ENCODE measurements at regions not wholly inside any gene's neighbourhood (a gene's known extent, or its start where the extent isn't known, plus 50 kb on each side); places are given as distances from the start of the nearest gene placed in this dataset.

DNA sequence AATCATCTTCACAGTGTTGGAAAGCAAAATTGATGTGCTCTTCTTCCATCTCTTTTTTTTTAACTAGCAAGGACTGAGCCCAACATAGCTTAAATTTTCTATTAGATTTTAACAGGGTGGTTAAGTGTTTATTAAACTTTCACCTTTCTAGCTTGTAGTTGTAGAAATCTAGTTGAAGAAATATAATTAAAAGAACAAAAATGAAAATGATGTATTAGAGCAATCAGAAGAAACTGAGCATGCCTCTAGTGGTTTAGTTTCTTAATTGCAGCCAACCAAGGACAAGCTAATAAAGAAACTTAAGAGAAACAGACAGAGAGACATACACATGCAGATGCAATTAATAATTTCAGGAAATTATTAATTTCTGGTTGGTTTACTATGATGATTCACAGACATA is 673.0 kb upstream of the LMO3 start:
- Histone ChIP-seq H3K4me3 (no peak overlapping the region), H3K27me3 (no peaks in the 10 kb centered on the region), H3K36me3 (no peaks in the 10 kb centered on the region), H3K4me1 (no peaks in the 10 kb centered on the region), H3K9me3 (no peaks in the 10 kb centered on the region), H3K27ac (replicated peaks in 1 of 4) (no peak overlapping the region)
- intact Hi-C loops (cut with DNase I), result no loop called here
- DNase-seq (ENCODE audit: extremely low spot score), result no peak
- no peak for TF ChIP-seq POLR2AphosphoS5 (IDR thresholded peaks at IDR 0.05)
- no peak for TF ChIP-seq POLR2A (IDR thresholded peaks at IDR 0.05; ENCODE audit: low read depth)
- TF ChIP-seq, protein P1, sequence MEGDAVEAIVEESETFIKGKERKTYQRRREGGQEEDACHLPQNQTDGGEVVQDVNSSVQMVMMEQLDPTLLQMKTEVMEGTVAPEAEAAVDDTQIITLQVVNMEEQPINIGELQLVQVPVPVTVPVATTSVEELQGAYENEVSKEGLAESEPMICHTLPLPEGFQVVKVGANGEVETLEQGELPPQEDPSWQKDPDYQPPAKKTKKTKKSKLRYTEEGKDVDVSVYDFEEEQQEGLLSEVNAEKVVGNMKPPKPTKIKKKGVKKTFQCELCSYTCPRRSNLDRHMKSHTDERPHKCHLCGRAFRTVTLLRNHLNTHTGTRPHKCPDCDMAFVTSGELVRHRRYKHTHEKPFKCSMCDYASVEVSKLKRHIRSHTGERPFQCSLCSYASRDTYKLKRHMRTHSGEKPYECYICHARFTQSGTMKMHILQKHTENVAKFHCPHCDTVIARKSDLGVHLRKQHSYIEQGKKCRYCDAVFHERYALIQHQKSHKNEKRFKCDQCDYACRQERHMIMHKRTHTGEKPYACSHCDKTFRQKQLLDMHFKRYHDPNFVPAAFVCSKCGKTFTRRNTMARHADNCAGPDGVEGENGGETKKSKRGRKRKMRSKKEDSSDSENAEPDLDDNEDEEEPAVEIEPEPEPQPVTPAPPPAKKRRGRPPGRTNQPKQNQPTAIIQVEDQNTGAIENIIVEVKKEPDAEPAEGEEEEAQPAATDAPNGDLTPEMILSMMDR (IDR thresholded peaks at IDR 0.05), result peak in 1 of 3 experiments; percentile 14

DNA sequence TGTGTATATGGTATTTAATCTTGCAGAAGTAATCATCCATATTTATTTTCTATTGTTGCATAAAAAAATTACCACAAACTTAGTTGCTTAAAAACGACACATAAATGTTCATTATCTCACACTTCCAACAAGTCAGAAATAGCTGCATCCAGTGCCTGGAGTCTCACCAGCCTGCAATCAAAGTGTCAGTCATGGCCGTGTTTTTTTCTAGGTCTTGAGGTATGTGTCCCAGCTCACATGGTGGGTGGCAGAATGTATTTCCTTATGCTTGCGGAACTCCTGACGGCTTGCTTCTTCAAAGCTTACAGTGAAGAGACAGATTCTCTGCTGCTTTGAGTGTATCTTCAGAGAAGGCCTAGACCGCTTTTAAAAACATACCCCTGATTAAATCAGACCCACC is 670.2 kb upstream of the LMO3 start:
- 81% methylated on average over 5 of the region's 5 CpGs for WGBS

DNA sequence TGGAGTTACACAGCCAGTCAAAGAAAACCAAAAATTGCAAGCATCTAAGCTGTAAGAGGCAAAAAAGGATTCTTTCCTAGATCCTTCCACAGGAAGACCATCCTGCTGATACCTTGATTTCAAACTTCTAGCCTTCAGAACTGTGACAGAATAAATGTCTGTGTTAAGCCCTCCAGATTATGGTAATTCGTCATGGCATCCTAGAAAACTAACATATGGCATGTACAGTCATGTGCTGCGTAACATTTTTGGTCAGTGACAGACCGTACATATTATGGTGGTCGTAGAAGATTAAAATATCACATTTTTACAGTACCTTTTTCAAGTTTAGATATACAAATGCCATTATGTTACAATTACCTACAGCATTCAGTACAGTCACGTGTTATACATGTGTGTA is 660.9 kb upstream of the LMO3 start:
- intact Hi-C loops (cut with DNase I), result no loop called here
- no peak overlapping the region for H3K4me3 ChIP-seq
- H3K36me3 ChIP-seq, result no peaks in the 10 kb centered on the region
- no peak for DNase-seq (ENCODE audit: extremely low spot score)
- TF ChIP-seq POLR2AphosphoS5 (IDR thresholded peaks at IDR 0.05) (no peak), EP300 (IDR thresholded peaks at IDR 0.05) (no peak), POLR2A (IDR thresholded peaks at IDR 0.05; ENCODE audit: low read depth) (no peak)
- TF ChIP-seq, protein P1 (IDR thresholded peaks at IDR 0.05), result no peak
- H3K27ac ChIP-seq (replicated peaks in 1 of 4), result no peak overlapping the region
- H3K27me3 ChIP-seq, result no peaks in the 10 kb centered on the region
- H3K9me3 ChIP-seq, result no peaks in the 10 kb centered on the region
- no peaks in the 10 kb centered on the region for H3K4me1 ChIP-seq
- 89% methylated on average over 5 of the region's 5 CpGs for WGBS

More for the DNA sequence above, 670.2 kb upstream of the LMO3 start:
- no peaks in the 10 kb centered on the region for H3K27me3 ChIP-seq
- H3K4me1 ChIP-seq, result no peaks in the 10 kb centered on the region
- TF ChIP-seq EP300 (IDR thresholded peaks at IDR 0.05), result no peak
- no peak for TF ChIP-seq POLR2AphosphoS5 (IDR thresholded peaks at IDR 0.05)
- TF ChIP-seq POLR2A (IDR thresholded peaks at IDR 0.05; ENCODE audit: low read depth), result no peak
- TF ChIP-seq, protein P1 (IDR thresholded peaks at IDR 0.05), result no peak
- H3K9me3 ChIP-seq, result no peaks in the 10 kb centered on the region
- no peak overlapping the region for H3K4me3 ChIP-seq
- intact Hi-C loops (cut with DNase I), result no loop called here
- no peak for DNase-seq (ENCODE audit: extremely low spot score)
- no peak overlapping the region for H3K27ac ChIP-seq (replicated peaks in 1 of 4)
- no peaks in the 10 kb centered on the region for H3K36me3 ChIP-seq

DNA sequence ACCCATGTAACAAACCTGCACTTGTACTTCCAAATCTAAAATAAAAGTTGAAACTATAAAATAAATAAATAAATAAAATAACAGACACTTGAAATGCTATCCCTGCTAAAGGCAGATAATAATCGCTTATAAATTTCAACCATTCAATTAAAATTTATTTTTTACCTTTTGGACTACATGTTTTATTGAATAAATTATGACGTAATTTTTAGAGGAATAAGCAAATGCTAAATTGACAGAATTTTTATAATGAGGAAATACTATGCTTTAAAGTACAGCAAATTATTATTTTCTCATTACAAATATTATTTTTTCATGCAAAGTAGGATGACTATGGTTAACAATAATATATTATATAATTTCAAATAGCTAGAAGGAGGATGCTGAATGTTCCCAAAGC is 658.6 kb upstream of the LMO3 start:
- DNase-seq (ENCODE audit: extremely low spot score), result no peak
- Histone ChIP-seq H3K36me3 (no peaks in the 10 kb centered on the region), H3K4me3 (no peak overlapping the region), H3K27me3 (no peaks in the 10 kb centered on the region), H3K4me1 (no peaks in the 10 kb centered on the region), H3K27ac (replicated peaks in 1 of 4) (no peak overlapping the region), H3K9me3 (no peaks in the 10 kb centered on the region)
- intact Hi-C loops (cut with DNase I), result no loop called here
- WGBS, result 92% methylated on average over 2 of the region's 2 CpGs
- TF ChIP-seq, protein P1 (IDR thresholded peaks at IDR 0.05), result no peak
- no peak for TF ChIP-seq EP300 (IDR thresholded peaks at IDR 0.05)
- TF ChIP-seq POLR2AphosphoS5 (IDR thresholded peaks at IDR 0.05), result no peak
- no peak for TF ChIP-seq POLR2A (IDR thresholded peaks at IDR 0.05; ENCODE audit: low read depth)

DNA sequence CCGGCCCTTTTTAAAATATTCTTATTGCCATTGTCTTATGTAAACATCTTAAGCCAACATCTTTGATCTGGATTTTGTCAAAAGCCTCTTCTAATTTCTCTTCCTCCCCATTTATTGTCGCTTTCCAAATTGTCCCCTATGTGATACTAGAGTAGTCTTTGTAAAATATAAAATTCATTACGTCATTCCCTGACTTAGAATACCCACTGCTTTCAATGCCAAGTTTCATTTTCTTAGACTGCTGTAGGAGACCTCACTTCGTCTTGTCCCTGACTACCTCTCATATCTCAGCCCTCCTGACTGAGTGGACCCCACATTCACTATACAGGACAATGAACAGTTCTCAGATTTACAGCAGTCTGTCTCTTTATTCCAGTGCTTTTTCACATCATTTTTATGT is 633.9 kb upstream of the LMO3 start:
- Histone ChIP-seq H3K27me3 (no peaks in the 10 kb centered on the region), H3K4me3 (no peak overlapping the region), H3K36me3 (no peaks in the 10 kb centered on the region), H3K4me1 (no peaks in the 10 kb centered on the region), H3K27ac (replicated peaks in 1 of 4) (no peak overlapping the region), H3K9me3 (no peaks in the 10 kb centered on the region)
- TF ChIP-seq, protein P1 (IDR thresholded peaks at IDR 0.05), result no peak
- no peak for TF ChIP-seq EP300 (IDR thresholded peaks at IDR 0.05)
- TF ChIP-seq POLR2A (IDR thresholded peaks at IDR 0.05; ENCODE audit: low read depth), result no peak
- TF ChIP-seq POLR2AphosphoS5 (IDR thresholded peaks at IDR 0.05), result no peak
- intact Hi-C loops (cut with DNase I), result no loop called here
- 92% methylated on average over 4 of the region's 4 CpGs for WGBS
- no peak for DNase-seq (ENCODE audit: extremely low spot score)
